ENCODE measurements at regions not wholly inside any gene's neighbourhood (a gene's known extent, or its start where the extent isn't known, plus 50 kb on each side); places are given as distances from the start of the nearest gene placed in this dataset.

DNA sequence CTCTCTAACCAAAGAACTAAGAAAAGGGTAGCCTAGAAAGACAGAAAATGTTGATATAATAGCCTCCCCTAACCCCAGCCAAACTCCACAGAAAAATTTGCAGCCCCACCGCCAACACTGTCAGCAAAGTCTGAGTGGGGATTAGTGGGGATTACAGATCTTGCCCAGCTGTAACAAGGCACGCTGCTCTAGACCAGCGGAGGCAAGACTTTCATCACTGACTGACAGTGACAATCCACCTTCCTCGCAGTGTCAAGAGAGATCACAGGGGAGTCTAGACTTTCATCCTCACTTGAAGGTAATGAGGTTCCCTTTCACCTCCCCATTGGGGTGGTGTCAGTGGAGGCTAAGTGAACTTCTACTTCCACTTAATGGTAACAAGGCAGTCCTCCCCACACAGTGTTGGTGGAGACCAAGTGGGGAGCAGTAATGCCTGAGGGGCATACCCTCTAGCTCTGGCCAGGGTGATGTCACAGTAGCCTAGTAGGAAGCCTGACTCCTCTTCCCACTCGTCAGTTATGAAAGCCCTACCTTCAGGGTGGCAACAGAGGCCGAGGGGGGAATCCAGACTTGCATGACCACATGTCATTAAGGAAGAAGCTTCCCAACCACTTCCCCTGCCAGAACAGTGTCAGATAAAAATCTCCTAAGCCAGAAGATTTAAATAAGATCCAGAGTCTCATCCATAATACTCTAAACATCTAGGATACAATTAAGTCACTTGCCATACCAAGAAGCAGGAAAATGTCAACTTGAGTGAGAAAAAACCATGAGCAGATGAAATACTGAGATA, 91.7 kb upstream of the RASSF8 start:
- no peak overlapping the region for H3K4me3 ChIP-seq (ENCODE audit: low read length)
- TF ChIP-seq, protein P1, sequence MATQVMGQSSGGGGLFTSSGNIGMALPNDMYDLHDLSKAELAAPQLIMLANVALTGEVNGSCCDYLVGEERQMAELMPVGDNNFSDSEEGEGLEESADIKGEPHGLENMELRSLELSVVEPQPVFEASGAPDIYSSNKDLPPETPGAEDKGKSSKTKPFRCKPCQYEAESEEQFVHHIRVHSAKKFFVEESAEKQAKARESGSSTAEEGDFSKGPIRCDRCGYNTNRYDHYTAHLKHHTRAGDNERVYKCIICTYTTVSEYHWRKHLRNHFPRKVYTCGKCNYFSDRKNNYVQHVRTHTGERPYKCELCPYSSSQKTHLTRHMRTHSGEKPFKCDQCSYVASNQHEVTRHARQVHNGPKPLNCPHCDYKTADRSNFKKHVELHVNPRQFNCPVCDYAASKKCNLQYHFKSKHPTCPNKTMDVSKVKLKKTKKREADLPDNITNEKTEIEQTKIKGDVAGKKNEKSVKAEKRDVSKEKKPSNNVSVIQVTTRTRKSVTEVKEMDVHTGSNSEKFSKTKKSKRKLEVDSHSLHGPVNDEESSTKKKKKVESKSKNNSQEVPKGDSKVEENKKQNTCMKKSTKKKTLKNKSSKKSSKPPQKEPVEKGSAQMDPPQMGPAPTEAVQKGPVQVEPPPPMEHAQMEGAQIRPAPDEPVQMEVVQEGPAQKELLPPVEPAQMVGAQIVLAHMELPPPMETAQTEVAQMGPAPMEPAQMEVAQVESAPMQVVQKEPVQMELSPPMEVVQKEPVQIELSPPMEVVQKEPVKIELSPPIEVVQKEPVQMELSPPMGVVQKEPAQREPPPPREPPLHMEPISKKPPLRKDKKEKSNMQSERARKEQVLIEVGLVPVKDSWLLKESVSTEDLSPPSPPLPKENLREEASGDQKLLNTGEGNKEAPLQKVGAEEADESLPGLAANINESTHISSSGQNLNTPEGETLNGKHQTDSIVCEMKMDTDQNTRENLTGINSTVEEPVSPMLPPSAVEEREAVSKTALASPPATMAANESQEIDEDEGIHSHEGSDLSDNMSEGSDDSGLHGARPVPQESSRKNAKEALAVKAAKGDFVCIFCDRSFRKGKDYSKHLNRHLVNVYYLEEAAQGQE (IDR thresholded peaks at IDR 0.05; ENCODE audit: borderline replicate concordance) = no peak
- TF ChIP-seq RAD21 (conservative IDR thresholded peaks at IDR 0.05) (no peak), SMC3 (conservative IDR thresholded peaks at IDR 0.05; ENCODE audit: poor library complexity) (no peak), POLR2AphosphoS5 (IDR thresholded peaks at IDR 0.05) (no peak), EP300 (conservative IDR thresholded peaks at IDR 0.05; ENCODE audit: poor library complexity, severe bottlenecking) (no peak), EZH2 (IDR thresholded peaks at IDR 0.05; ENCODE audit: borderline replicate concordance, insufficient read depth, low read length, poor library complexity, severe bottlenecking) (no peak), MXI1 (conservative IDR thresholded peaks at IDR 0.05; ENCODE audit: poor library complexity, severe bottlenecking) (no peak), TAF1 (IDR thresholded peaks at IDR 0.05; ENCODE audit: low read depth) (no peak)
- TF ChIP-seq, protein P2, sequence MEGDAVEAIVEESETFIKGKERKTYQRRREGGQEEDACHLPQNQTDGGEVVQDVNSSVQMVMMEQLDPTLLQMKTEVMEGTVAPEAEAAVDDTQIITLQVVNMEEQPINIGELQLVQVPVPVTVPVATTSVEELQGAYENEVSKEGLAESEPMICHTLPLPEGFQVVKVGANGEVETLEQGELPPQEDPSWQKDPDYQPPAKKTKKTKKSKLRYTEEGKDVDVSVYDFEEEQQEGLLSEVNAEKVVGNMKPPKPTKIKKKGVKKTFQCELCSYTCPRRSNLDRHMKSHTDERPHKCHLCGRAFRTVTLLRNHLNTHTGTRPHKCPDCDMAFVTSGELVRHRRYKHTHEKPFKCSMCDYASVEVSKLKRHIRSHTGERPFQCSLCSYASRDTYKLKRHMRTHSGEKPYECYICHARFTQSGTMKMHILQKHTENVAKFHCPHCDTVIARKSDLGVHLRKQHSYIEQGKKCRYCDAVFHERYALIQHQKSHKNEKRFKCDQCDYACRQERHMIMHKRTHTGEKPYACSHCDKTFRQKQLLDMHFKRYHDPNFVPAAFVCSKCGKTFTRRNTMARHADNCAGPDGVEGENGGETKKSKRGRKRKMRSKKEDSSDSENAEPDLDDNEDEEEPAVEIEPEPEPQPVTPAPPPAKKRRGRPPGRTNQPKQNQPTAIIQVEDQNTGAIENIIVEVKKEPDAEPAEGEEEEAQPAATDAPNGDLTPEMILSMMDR (IDR thresholded peaks at IDR 0.05; ENCODE audit: poor library complexity, severe bottlenecking) = no peak
- no peaks in the 10 kb centered on the region for H4K20me1 ChIP-seq (ENCODE audit: insufficient read depth)
- no peaks in the 10 kb centered on the region for H3F3A ChIP-seq (ENCODE audit: insufficient read depth, low read length, poor library complexity, severe bottlenecking)
- no peaks in the 10 kb centered on the region for H3K27me3 ChIP-seq (ENCODE audit: insufficient read depth, low read depth, low read length)
- H3K9ac ChIP-seq (ENCODE audit: low read length) = no peak overlapping the region
- H3K9me3 ChIP-seq (ENCODE audit: low read length) = no peaks in the 10 kb centered on the region
- no peaks in the 10 kb centered on the region for H3K79me2 ChIP-seq (replicated peaks; ENCODE audit: insufficient read depth, low read length)
- no peak overlapping the region for H3K27ac ChIP-seq (ENCODE audit: low read length)
- no peaks in the 10 kb centered on the region for H3K9me2 ChIP-seq (ENCODE audit: insufficient read depth, low read length)
- H3K36me3 ChIP-seq (ENCODE audit: insufficient read depth, low read length) = no peaks in the 10 kb centered on the region
- H2AFZ ChIP-seq (ENCODE audit: low read depth, low read length) = no peak overlapping the region
- no peak overlapping the region for H3K4me2 ChIP-seq (ENCODE audit: low read length)

DNA sequence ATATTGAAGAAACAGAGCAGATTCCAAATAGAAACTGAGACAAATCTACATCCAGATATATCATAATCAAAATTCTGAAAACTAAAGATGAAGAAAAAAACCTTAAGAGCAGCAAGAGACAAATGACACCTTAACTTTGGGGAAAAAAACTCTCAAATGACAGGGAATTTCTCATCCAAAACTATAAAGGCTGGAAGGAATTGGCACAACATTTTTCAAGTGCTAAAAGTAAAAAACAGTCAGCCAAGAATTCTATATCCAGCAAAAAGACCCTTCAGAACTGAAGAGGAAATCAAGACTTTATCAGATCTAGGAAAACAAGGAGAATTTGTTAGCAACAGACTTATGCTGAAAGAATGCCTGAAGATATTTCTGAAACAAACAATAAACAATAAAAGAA, 90.3 kb upstream of the RASSF8 start:
- no peaks in the 10 kb centered on the region for H4K20me1 ChIP-seq (ENCODE audit: insufficient read depth)
- H3K9me3 ChIP-seq (ENCODE audit: low read length) = no peaks in the 10 kb centered on the region
- H3F3A ChIP-seq (ENCODE audit: insufficient read depth, low read length, poor library complexity, severe bottlenecking) = no peaks in the 10 kb centered on the region
- no peaks in the 10 kb centered on the region for H3K36me3 ChIP-seq (ENCODE audit: insufficient read depth, low read length)
- H3K27me3 ChIP-seq (ENCODE audit: insufficient read depth, low read depth, low read length) = no peaks in the 10 kb centered on the region
- H3K4me2 ChIP-seq (ENCODE audit: low read length) = no peak overlapping the region
- H3K9me2 ChIP-seq (ENCODE audit: insufficient read depth, low read length) = no peaks in the 10 kb centered on the region
- H2AFZ ChIP-seq (ENCODE audit: low read depth, low read length) = no peak overlapping the region
- H3K27ac ChIP-seq (ENCODE audit: low read length) = no peak overlapping the region
- no peak overlapping the region for H3K4me3 ChIP-seq (ENCODE audit: low read length)
- TF ChIP-seq MXI1 (conservative IDR thresholded peaks at IDR 0.05; ENCODE audit: poor library complexity, severe bottlenecking) (no peak), SMC3 (conservative IDR thresholded peaks at IDR 0.05; ENCODE audit: poor library complexity) (no peak), EZH2 (IDR thresholded peaks at IDR 0.05; ENCODE audit: borderline replicate concordance, insufficient read depth, low read length, poor library complexity, severe bottlenecking) (no peak), EP300 (conservative IDR thresholded peaks at IDR 0.05; ENCODE audit: poor library complexity, severe bottlenecking) (no peak), TAF1 (IDR thresholded peaks at IDR 0.05; ENCODE audit: low read depth) (no peak), RAD21 (conservative IDR thresholded peaks at IDR 0.05) (no peak), POLR2AphosphoS5 (IDR thresholded peaks at IDR 0.05) (no peak)
- TF ChIP-seq, protein P2 (IDR thresholded peaks at IDR 0.05; ENCODE audit: poor library complexity, severe bottlenecking) = no peak
- TF ChIP-seq, protein P1 (IDR thresholded peaks at IDR 0.05; ENCODE audit: borderline replicate concordance) = no peak
- H3K79me2 ChIP-seq (replicated peaks; ENCODE audit: insufficient read depth, low read length) = no peaks in the 10 kb centered on the region
- H3K9ac ChIP-seq (ENCODE audit: low read length) = no peak overlapping the region

All from neural cell (in vitro differentiated cells).